ENCODE measurements at regions not wholly inside any gene's neighbourhood (a gene's known extent, or its start where the extent isn't known, plus 50 kb on each side); places are given as distances from the start of the nearest gene placed in this dataset.
A peak's percentile ranks its signal among the peaks of the same experiment; 100 is the strongest.
"Not testable (repeated sequence)": the region's sequence is repeated elsewhere in the genome, so short reads cannot be mapped to it uniquely, and the experiment has no call there.

DNA sequence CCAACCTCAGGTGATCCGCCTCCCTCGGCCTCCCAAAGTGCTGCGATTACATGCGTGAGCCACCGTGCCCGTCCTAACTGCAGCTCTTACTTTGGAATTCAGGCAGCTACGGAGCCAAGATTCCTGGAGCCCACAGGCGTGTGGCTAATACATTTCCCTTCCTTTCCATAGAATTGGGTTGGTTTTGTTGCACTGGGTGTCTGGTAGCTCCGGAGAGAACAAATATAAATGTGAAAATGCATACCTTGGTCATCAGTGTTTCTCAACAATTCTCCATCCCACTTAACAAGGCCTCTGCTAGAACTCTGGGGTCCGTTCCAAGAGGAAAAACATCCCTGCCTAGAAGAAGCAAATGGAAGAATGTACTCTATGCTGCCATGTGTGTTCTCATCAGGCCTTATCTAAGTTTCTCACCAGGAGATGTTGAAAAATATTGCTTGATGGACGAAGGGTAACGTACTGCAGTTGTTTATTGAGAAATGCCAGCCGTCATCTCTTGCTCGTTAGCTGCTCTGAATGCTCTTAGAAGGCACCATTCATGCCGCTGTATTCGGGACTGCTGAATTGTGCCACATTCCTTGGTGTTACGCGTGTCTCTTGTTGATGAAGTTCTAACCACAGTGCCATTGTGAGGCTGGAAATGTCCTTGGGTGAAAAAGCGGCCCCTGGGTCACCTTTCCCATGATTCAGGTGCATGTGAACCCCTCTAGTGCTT is 50.5 kb upstream of the CD99 start:
- in situ Hi-C loops (cut with HindIII; ENCODE audit: low pct_ligation_motif_present, low pct_unique_long_range_greater_than_20kb, low sequenced_read_pairs), result no loop called here
- DNase-seq, result no peak

- in situ Hi-C loops (cut with HindIII; ENCODE audit: low pct_ligation_motif_present, low pct_unique_long_range_greater_than_20kb, low sequenced_read_pairs), result no loop called here
- no peak for DNase-seq
Observed at GRCh38 chrX:2638279-2638678, 52.8 kb upstream of the CD99 start.

GRCh38 chrX:2635342-2635741 is 55.8 kb upstream of the CD99 start:
- DNase-seq, result no peak
- in situ Hi-C loops (cut with HindIII; ENCODE audit: low pct_ligation_motif_present, low pct_unique_long_range_greater_than_20kb, low sequenced_read_pairs), result no loop called here

DNA sequence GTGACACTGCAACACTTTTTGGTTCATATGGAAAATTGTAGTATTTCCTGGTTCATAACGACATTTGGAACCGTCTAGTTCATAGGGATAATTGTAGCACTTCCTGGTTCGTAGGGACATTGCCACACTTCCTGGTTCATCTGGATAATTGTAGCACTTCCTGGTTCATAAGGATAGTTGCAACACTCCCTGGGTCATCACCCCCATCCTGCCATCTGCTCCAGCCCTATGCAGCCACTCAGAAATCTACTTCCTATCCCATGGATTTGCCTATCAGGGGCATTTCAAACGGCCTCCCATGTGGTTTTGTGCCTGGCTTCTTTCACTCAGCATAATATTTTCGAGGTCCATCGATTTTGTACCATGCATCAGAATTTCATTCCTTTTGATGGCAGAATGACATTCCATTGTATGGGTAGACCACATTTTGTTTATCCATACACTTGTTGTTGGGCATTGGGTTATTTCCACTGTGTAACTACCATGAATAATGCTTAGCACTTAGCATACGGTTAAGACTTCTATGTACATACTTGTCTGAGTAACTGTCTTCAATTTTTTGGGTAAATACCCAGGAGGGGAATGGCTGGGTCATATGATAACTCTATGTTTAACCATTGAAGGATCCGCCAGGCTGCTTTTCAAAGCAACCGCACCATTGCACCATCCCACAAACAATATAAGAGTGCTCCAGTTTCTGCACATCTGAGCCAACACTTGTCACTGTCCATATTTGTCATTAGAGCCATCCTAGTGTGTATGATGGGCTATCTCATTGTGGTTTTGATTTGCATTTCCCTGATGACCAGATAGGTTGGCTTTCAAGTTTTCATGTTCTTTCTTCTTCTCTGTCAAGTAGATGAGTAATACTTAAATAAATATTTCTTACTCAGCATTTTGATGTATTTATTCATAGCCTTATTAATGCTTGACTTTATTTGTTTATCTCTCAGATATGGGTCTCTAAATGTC is 58.3 kb upstream of the CD99 start:
- in situ Hi-C loops (cut with HindIII; ENCODE audit: low pct_ligation_motif_present, low pct_unique_long_range_greater_than_20kb, low sequenced_read_pairs), result no loop called here
- DNase-seq, result no peak

- no peak for DNase-seq
- in situ Hi-C loops (cut with HindIII; ENCODE audit: low pct_ligation_motif_present, low pct_unique_long_range_greater_than_20kb, low sequenced_read_pairs), result no loop called here
Observed at GRCh38 chrX:2631743-2632532, 59.2 kb upstream of the CD99 start.

DNA sequence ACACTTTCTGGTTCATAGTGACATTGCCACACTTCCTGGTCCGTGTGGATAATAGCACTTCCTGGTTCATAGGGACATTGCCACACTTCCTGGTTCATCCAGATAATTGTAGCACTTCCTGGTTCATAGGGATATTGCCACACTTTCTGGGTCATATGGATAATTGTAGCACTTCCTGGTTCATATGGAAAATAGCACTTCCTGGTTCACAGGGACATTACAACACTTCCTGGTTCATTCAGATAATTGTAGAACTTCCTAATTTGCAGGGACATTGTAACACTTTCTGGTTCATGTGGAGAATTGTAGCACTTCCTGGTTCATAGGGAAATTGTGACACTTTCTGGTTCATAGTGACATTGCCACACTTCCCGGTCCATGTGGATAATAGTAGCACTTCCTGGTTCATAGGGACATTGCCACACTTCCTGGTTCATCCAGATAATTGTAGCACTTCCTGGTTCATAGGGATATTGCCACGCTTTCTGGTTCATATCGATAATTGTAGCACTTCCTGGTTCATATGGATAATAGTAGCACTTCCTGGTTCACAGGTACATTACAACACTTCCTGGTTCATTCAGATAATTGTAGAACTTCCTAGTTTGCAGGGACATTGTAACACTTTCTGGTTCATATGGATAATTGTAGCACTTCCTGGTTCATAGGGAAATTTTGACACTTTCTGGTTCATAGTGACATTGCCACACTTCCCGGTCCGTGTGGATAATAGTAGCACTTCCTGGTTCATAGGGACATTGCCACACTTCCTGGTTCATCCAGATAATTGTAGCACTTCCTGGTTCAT is 60.0 kb upstream of the CD99 start:
- in situ Hi-C loops (cut with HindIII; ENCODE audit: low pct_ligation_motif_present, low pct_unique_long_range_greater_than_20kb, low sequenced_read_pairs); DNase-seq: not testable (repeated sequence)

DNA sequence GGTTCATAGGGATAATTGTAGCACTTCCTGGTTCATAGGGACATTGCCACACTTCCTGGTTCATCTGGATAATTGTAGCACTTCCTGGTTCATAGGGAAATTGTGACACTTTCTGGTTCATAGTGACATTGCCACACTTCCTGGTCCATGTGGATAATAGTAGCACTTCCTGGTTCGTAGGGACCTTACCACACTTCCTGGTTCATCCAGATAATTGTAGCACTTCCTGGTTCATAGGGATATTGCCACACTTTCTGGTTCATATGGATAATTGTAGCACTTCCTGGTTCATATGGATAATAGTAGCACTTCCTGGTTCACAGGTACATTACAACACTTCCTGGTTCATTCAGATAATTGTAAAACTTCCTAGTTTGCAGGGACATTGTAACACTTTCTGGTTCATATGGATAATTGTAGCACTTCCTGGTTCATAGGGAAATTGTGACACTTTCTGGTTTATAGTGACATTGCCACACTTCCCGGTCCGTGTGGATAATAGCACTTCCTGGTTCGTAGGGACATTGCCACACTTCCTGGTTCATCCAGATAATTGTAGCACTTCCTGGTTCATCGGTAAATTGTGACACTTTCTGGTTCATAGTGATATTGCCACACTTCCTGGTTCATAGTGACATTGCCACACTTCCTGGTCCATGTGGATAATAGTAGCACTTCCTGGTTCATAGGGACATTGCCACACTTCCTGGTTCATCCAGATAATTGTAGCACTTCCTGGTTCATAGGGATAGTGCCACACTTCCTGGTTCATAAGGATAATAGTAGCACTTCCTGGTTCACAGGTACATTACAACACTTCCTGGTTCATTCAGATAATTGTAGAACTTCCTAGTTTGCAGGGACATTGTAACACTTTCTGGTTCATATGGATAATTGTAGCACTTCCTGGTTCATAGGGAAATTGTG is 60.8 kb upstream of the CD99 start:
- in situ Hi-C loops (cut with HindIII; ENCODE audit: low pct_ligation_motif_present, low pct_unique_long_range_greater_than_20kb, low sequenced_read_pairs); DNase-seq: not testable (repeated sequence)

- no peak for DNase-seq
- in situ Hi-C loops (cut with HindIII; ENCODE audit: low pct_ligation_motif_present, low pct_unique_long_range_greater_than_20kb, low sequenced_read_pairs), result no loop called here
Observed at GRCh38 chrX:2629316-2630007, 61.6 kb upstream of the CD99 start.

- in situ Hi-C loops (cut with HindIII; ENCODE audit: low pct_ligation_motif_present, low pct_unique_long_range_greater_than_20kb, low sequenced_read_pairs), result no loop called here
- no peak for DNase-seq
Observed at GRCh38 chrX:2628751-2629315, 62.3 kb upstream of the CD99 start.

GRCh38 chrX:2627272-2627867 is 63.7 kb upstream of the CD99 start:
- DNase-seq, result peak; percentile 29

GRCh38 chrX:2626750-2627149 is 64.3 kb upstream of the CD99 start:
- in situ Hi-C loops (cut with HindIII; ENCODE audit: low pct_ligation_motif_present, low pct_unique_long_range_greater_than_20kb, low sequenced_read_pairs), result no loop called here
- no peak for DNase-seq

More at GRCh38 chrX:2627272-2627867, 63.7 kb upstream of the CD99 start:
- in situ Hi-C loops (cut with HindIII; ENCODE audit: low pct_ligation_motif_present, low pct_unique_long_range_greater_than_20kb, low sequenced_read_pairs), result no loop called here

DNA sequence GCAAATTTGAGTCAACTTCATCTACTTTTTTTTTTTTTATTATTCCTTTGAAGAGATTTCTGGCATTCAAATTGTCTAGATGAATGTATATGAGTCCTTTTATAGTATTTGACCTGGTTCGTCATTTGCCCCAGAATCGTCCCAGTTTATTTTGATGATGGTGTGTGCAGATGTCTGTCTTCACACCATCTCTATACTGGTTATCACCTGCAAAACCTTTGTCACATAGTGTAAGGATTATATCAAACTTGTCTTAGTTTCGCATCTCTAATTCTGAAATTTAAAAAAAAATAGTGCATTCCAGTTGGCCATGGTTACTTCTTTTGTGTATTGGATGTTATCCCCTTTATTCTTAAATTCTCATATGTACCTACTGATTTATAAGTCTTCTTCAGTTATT is 70.5 kb upstream of the CD99 start:
- in situ Hi-C loops (cut with HindIII; ENCODE audit: low pct_ligation_motif_present, low pct_unique_long_range_greater_than_20kb, low sequenced_read_pairs), result no loop called here
- no peak for DNase-seq

DNA sequence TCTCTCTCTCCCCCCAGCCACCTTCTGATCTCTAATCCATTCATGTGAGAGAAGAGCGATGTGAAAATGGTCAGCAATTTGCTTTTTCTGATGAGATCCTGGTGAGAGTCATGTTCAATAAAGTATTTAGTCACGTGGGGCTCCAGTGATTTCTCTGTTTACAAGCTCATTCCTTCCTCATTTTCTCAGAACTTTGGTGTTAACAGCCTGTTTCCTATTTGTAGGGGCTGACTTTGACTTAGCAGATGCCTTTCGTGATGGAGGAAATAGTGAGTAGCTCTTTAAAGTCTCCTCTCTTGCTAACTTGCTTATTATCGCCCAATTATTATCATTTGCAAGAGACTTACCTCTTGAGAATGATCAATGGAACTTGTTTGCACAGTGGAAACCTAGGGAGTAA is 72.6 kb upstream of the CD99 start:
- in situ Hi-C loops (cut with HindIII; ENCODE audit: low pct_ligation_motif_present, low pct_unique_long_range_greater_than_20kb, low sequenced_read_pairs), result no loop called here
- DNase-seq, result no peak

GRCh38 chrX:2614911-2615310 is 76.2 kb upstream of the CD99 start:
- DNase-seq, result no peak
- in situ Hi-C loops (cut with HindIII; ENCODE audit: low pct_ligation_motif_present, low pct_unique_long_range_greater_than_20kb, low sequenced_read_pairs), result no loop called here

- in situ Hi-C loops (cut with HindIII; ENCODE audit: low pct_ligation_motif_present, low pct_unique_long_range_greater_than_20kb, low sequenced_read_pairs), result no loop called here
- no peak for DNase-seq
Observed at GRCh38 chrX:2610246-2611170, 80.6 kb upstream of the CD99 start.
